NCI-H1048 (cell line): ENCODE measurements at regions not wholly inside any gene's neighbourhood (a gene's known extent, or its start where the extent isn't known, plus 50 kb on each side); places are given as distances from the start of the nearest gene placed in this dataset.

Experiments
- DNase-seq: peaks from one replicate; lab custom pipeline; 2025; lab: John Stamatoyannopoulos, UW

- no peak for DNase-seq
Measured at GRCh38 chr5:30051976-30052375, 1141.5 kb upstream of the CDH6 start.

- no peak for DNase-seq
Measured at GRCh38 chr5:30050056-30050815, 1143.2 kb upstream of the CDH6 start.

DNA sequence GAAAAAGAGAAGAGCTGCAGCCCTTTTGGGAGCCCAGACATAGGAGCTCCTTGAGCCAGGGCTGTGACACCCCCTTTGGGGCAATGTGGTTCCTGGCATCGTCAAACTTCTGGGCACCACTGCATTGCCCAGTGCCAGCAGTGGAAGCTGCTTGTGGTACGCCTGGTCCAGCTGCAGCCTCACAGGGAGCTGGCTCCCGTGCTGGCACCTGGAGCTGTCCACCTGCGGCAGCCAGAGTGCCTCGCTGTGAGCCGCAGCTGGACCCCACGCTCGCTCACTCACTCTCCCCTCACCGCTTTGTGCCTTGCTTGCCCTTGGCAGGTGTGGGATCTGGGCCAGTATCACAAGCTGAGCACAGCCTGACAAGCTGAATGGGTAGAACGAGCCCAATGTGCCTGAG is 1150.8 kb upstream of the CDH6 start:
- DNase-seq, result no peak

DNA sequence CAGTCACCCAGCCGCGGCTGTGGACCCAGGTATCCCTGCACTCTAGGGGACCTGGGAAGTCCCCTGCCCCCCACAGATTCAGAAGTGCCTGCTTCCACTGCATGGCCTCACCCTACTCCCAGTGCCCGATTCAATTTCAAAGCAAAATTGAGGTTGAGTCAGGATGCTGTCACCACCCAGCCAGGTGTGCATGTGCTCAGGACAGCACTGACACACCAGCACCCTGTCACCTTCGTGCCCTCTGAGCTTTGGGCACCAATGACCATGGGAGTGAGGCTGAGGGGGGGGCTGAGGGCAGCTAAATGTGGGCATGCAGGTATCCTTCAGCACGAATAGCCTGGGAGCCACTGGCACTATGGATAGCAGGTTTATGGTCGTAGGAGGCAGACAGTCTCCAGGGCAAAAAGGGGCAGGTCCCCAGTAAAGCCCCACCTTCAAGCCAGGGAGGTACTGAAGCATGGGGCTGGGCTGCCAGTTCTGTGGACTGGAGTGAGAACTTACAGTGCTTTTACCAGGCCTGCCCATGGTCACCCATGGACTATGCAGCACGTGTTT is 1151.6 kb upstream of the CDH6 start:
- DNase-seq, result no peak

- no peak for DNase-seq
Measured at GRCh38 chr5:30041291-30041690, 1152.2 kb upstream of the CDH6 start.

- peak; percentile 50 for DNase-seq
Measured at GRCh38 chr5:30040488-30041118, 1152.9 kb upstream of the CDH6 start.

DNA sequence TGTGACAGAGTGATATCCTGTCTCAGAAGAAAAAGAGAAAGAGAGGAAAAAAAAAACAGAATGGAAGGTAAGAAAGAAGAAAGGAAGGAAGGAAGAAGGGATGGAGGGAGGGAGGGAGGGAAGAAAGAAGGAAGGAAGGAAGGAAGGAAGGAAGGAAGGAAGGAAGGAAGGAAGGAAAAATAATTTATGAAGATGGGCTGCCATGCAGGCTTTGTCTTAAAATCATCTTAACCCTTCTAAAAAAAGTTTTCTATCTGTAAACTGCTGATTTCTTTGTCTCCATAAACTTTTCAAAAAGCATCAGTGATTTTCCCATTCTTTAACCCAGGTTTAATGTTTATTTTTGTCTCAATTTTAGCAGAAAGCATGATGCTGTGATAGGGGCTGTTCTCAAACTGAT is 1154.1 kb upstream of the CDH6 start:
- no peak for DNase-seq

GRCh38 chr5:30034870-30035269 is 1158.6 kb upstream of the CDH6 start:
- no peak for DNase-seq

DNA sequence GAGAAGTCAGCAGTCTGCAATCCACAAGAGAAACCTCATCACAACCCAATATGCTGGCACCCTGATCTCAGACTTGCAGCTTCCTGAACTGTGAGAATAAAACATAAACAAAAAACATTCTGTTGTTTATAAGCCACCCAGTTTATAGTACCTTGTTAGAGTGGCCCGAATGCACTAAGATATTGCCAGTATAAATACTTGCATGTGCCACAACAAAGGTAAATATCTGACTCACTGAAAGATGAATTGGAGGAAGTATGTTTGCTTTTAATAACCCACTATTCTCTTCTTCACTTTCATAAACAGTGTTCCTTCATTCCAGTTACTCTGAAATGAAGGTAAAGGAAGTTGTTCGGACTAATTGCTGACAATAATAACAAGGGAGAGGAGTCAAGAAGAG is 1163.4 kb upstream of the CDH6 start:
- DNase-seq, result no peak

DNA sequence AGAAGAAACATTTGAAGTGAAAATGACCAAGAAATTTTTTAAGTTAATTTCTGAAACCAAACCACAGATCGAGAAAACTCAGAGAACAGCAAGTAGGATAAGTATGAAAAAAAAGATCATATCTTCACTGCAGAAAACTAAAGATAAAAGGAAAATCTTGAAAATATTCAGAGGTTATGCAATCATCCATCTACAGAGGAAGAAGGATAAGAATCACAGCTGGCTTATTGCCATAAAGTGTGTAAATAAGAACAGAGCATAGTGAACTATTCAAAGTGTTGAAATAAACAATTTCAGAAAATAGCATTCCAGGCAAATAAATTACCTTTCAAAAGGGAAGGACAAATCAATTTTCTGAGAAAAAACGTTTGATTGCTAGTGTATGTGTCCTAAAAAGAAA is 1191.7 kb upstream of the CDH6 start:
- DNase-seq, result no peak

- no peak for DNase-seq
Measured at GRCh38 chr5:30000231-30000630, 1193.3 kb upstream of the CDH6 start.

- no peak for DNase-seq
Measured at GRCh38 chr5:29995154-29995553, 1198.3 kb upstream of the CDH6 start.

GRCh38 chr5:29994519-29994918 is 1199.0 kb upstream of the CDH6 start:
- no peak for DNase-seq

DNA sequence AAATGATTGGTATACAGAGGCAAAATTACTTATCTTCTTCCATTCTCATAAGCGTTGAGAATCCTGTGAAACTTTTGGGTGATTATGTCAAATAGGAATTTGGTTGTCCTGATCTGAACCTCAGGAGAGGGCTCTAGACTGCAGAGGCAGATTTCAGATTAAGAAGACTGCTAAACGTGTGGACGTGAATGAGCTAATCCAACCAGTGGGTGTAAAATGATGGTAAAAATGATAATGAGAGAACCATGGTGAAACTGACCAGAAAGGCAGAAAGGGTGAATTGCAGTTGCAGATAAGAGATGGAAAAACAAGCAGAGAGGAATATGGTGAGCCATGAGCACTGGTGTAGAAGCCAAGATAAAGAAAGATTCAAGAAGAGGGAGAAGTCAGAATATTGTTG is 1200.2 kb upstream of the CDH6 start:
- DNase-seq, result no peak

DNA sequence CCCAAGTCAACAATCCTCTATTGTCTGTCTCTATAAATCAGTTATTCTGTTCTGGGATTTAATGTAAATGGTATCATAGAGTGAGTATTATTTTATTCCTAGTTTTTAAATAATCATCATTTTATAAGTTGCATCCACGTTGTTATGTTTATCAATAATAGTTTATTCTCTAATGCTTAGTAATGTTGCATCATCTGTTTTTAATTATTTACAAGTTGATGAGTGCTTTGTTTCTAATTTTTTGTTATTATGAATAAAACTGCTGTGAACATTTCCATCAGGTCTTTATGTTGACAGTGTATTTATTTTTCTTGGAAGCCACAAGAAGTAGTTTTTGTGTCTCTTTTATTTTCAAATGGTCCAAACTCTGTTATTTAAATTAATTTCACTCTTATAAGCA is 1201.2 kb upstream of the CDH6 start:
- no peak for DNase-seq

GRCh38 chr5:29990681-29991080 is 1202.8 kb upstream of the CDH6 start:
- DNase-seq, result no peak

GRCh38 chr5:29984156-29984540 is 1209.3 kb upstream of the CDH6 start:
- no peak for DNase-seq

GRCh38 chr5:29983528-29984155 is 1209.8 kb upstream of the CDH6 start:
- no peak for DNase-seq

GRCh38 chr5:29982457-29982856 is 1211.0 kb upstream of the CDH6 start:
- DNase-seq, result no peak

DNA sequence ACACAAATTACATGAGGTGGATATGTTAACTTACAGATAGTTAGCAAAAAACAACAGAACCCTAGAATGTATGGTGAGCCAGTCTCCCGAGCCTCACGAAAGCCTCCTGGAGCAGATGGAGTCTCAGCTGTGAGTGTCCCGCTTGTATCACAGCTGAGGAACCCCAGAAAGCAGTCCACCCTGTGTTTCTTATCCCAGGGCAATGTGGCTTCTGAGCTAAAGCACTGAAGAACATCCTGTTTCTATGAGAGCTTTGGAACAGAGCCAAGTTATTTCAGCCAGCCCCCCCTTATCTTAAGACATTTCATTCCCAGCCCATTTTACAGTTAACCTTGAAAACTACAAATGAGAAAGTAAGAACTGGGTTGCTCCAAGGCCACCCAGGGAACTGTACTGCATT is 1220.9 kb upstream of the CDH6 start:
- DNase-seq, result no peak

DNA sequence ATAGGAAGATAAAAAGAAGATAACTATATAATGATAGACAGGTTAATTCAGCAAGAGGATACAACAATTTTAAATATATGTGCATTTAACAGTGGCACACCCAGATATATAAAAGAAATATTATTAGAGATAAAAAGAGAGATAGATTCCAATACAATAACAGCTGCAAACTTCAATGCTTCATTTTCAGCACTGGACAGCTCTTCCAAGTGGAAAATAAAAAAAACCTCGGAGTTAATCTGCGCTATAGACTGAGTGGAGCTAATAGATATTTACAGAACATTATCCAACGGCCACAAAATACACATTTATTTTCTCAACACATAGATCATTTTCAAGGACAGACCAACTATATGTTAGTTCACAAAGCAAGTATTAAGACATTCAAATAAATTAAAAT is 1229.5 kb upstream of the CDH6 start:
- DNase-seq, result no peak

DNA sequence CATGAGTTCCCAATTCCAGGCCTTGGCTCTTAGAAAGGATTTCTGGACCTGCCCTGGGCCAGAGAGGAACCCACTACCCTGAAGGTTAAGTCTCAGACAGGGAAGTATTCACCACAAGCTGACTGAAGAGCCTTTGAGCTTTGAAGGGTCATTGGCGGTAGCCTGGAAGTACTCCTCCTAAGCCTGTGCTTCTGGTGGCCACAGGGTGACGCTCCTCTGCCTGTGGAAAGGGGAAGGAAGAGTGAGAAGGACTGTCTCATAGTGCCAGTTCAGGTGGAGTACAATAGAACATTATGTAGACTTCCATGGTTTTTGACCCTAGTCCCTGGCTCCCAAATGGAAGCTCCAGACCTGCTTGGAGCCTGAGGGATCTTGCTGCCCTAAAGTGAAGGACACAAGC is 1233.2 kb upstream of the CDH6 start:
- no peak for DNase-seq
